IMR-90 (cell line): ENCODE measurements at regions not wholly inside any gene's neighbourhood (a gene's known extent, or its start where the extent isn't known, plus 50 kb on each side); places are given as distances from the start of the nearest gene placed in this dataset.

Experiments used
- ATAC-seq: fragments of 200-7000 bp; cut with Tn5 transposase; 2 replicates; pipeline ENCODE4 v1.9.1; 2020; ENCODE audit warnings: low read depth, mild to moderate bottlenecking, moderate library complexity
- BruUV-seq: library from RNA; stranded (reverse); fragments of 400-500 nt; replicated peaks from 2 replicates; lab custom pipeline; 2021; lab: Mats Ljungman, UMichigan
- CTCF ChIA-PET: fragments of 300-600 bp; formaldehyde crosslinking; extraction: SDS; loops from one replicate; lab custom pipeline; 2021; ENCODE audit warnings: antibody characterized with exemption; lab: Yijun Ruan, JAX
- POLR2A ChIA-PET: fragments of 300-600 bp; sonication (Branson Sonifier 250); formaldehyde crosslinking; loops from one replicate; lab custom pipeline; 2022; ENCODE audit warnings: antibody characterized with exemption; ENCODE audit not compliant: unreplicated experiment; lab: Charles Lee
- DNase-seq: peaks from one replicate; pipeline ENCODE4 v3.0.0; 2013
- H2AFZ ChIP-seq: replicated peaks from 2 replicates; pipeline ENCODE3; 2013; ENCODE audit warnings: low read length, mild to moderate bottlenecking; ENCODE audit not compliant: poor library complexity
- H2AK5ac ChIP-seq: 2 replicates; pipeline ENCODE4 v1.6.1; 2013; ENCODE audit warnings: low read depth, low read length, inconsistent platforms
- H2AK9ac ChIP-seq: replicated peaks from 2 replicates; pipeline ENCODE3; 2013; ENCODE audit warnings: mild to moderate bottlenecking, low read depth, low read length, moderate library complexity; ENCODE audit not compliant: poor library complexity
- H2BK120ac ChIP-seq: 2 replicates; pipeline ENCODE4 v1.6.1; 2013; ENCODE audit warnings: low read depth, low read length, inconsistent platforms
- H2BK15ac ChIP-seq: 3 replicates; pipeline ENCODE4 v1.6.1; 2013; ENCODE audit warnings: low read depth, low read length, inconsistent platforms
- H2BK20ac ChIP-seq: 2 replicates; pipeline ENCODE4 v1.6.1; 2013; ENCODE audit warnings: low read depth, mild to moderate bottlenecking, inconsistent platforms, low read length, moderate library complexity
- H2BK5ac ChIP-seq: 2 replicates; pipeline ENCODE4 v1.6.1; 2013; ENCODE audit warnings: mild to moderate bottlenecking, low read depth, low read length, inconsistent platforms; ENCODE audit not compliant: poor library complexity, severe bottlenecking
- H3K14ac ChIP-seq: replicated peaks from 2 replicates; pipeline ENCODE4 v1.6.1; 2013; ENCODE audit warnings: low read depth, low read length, inconsistent platforms
- H3K18ac ChIP-seq: 2 replicates; pipeline ENCODE4 v1.6.1; 2013; ENCODE audit warnings: low read depth, low read length, control low read depth
- H3K23ac ChIP-seq: 2 replicates; pipeline ENCODE4 v1.6.1; 2013; ENCODE audit warnings: low read depth, low read length, inconsistent platforms
- H3K27ac ChIP-seq: 2 replicates; pipeline ENCODE4 v1.5.1; 2013; ENCODE audit warnings: mild to moderate bottlenecking, control low read depth, low read length; ENCODE audit not compliant: insufficient read depth
- H3K27me3 ChIP-seq: 2 replicates; pipeline ENCODE4 v1.6.1; 2013; ENCODE audit warnings: low read length; ENCODE audit not compliant: control insufficient read depth, insufficient read depth
- H3K36me3 ChIP-seq: 2 replicates; pipeline ENCODE4 v1.6.1; 2013; ENCODE audit warnings: low read length, mixed read lengths; ENCODE audit not compliant: control insufficient read depth, insufficient read depth
- H3K4ac ChIP-seq: 2 replicates; pipeline ENCODE4 v1.6.1; 2013; ENCODE audit warnings: low read depth, low read length, inconsistent platforms
- H3K4me1 ChIP-seq: 2 replicates; pipeline ENCODE4 v1.6.1; 2013; ENCODE audit warnings: low read length, mixed read lengths; ENCODE audit not compliant: control insufficient read depth, insufficient read depth
- H3K4me2 ChIP-seq: 2 replicates; pipeline ENCODE4 v1.6.1; 2013; ENCODE audit warnings: low read depth, mild to moderate bottlenecking, control low read depth, low read length, moderate library complexity
- H3K4me3 ChIP-seq: 2 replicates; pipeline ENCODE4 v1.5.1; 2013; ENCODE audit warnings: low read depth, mild to moderate bottlenecking, control low read depth, low read length, moderate library complexity; ENCODE audit not compliant: insufficient read depth
- H3K56ac ChIP-seq: 2 replicates; pipeline ENCODE4 v1.6.1; 2013; ENCODE audit warnings: low read length, inconsistent platforms; ENCODE audit not compliant: insufficient read depth; ENCODE audit errors: extremely low read depth
- H3K79me1 ChIP-seq, 2 experiments: 2 replicates each; pipeline ENCODE4 v1.6.1; 2013; ENCODE audit warnings: low read length in 2 of 2, inconsistent platforms in 1 of 2, low read depth in 1 of 2
- H3K9ac ChIP-seq: 2 replicates; pipeline ENCODE4 v1.6.1; 2013; ENCODE audit warnings: low read depth, low read length, control low read depth
- H3K9me1 ChIP-seq: 2 replicates; pipeline ENCODE4 v1.6.1; 2013; ENCODE audit warnings: low read length, inconsistent platforms; ENCODE audit not compliant: insufficient read depth
- H3K9me3 ChIP-seq: 2 replicates; pipeline ENCODE4 v1.6.1; 2013; ENCODE audit warnings: low read length; ENCODE audit not compliant: control insufficient read depth, insufficient read depth
- H4K20me1 ChIP-seq: 2 replicates; pipeline ENCODE4 v1.6.1; 2013; ENCODE audit warnings: low read length, inconsistent platforms; ENCODE audit not compliant: insufficient read depth
- H4K5ac ChIP-seq: 2 replicates; pipeline ENCODE4 v1.6.1; 2013; ENCODE audit warnings: mild to moderate bottlenecking, low read depth, low read length, control low read depth
- H4K8ac ChIP-seq, 2 experiments: 2 replicates each; pipeline ENCODE4 v1.6.1; 2013; ENCODE audit warnings: low read depth in 2 of 2, low read length in 2 of 2, control low read depth in 1 of 2, inconsistent platforms in 1 of 2
- H4K91ac ChIP-seq: 2 replicates; pipeline ENCODE4 v1.6.1; 2013; ENCODE audit warnings: low read depth, low read length, inconsistent platforms; ENCODE audit not compliant: insufficient read depth
- BHLHE40 ChIP-seq: fragments of 150-350 bp; IDR thresholded peaks from 2 replicates; pipeline ENCODE4 v1.6.1; 2016; ENCODE audit warnings: mild to moderate bottlenecking, low read depth, low read length
- CEBPB ChIP-seq: IDR thresholded peaks from 2 replicates; pipeline ENCODE4 v1.6.1; 2012; ENCODE audit warnings: low read depth, low read length, improper control_type of control experiment
- CHD1 ChIP-seq: IDR thresholded peaks from 2 replicates; pipeline ENCODE4 v1.6.1; 2012; ENCODE audit warnings: low read depth, low read length, improper control_type of control experiment
- FOS ChIP-seq: fragments of 150-350 bp; IDR thresholded peaks from 2 replicates; pipeline ENCODE4 v1.6.1; 2016; ENCODE audit warnings: low read depth, low read length
- MAFK ChIP-seq: IDR thresholded peaks from 2 replicates; pipeline ENCODE4 v1.6.1; 2012; ENCODE audit warnings: low read depth, low read length, improper control_type of control experiment
- MAZ ChIP-seq: IDR thresholded peaks from 2 replicates; pipeline ENCODE4 v1.6.1; 2012; ENCODE audit warnings: low read depth, mild to moderate bottlenecking, low read length, improper control_type of control experiment, moderate library complexity, borderline replicate concordance
- MXI1 ChIP-seq: IDR thresholded peaks from 2 replicates; pipeline ENCODE4 v1.6.1; 2012; ENCODE audit warnings: low read depth, mild to moderate bottlenecking, low read length, moderate library complexity, borderline replicate concordance
- NFE2L2 ChIP-seq: fragments of 150-350 bp; IDR thresholded peaks from 2 replicates; pipeline ENCODE4 v1.6.1; 2016; ENCODE audit warnings: low read depth, mild to moderate bottlenecking, low read length
- POLR2A ChIP-seq: IDR thresholded peaks from 2 replicates; pipeline ENCODE4 v1.6.1; 2012; ENCODE audit warnings: mild to moderate bottlenecking, low read depth, low read length
- RAD21 ChIP-seq: IDR thresholded peaks from 2 replicates; pipeline ENCODE4 v1.6.1; 2012; ENCODE audit warnings: low read length, improper control_type of control experiment
- RCOR1 ChIP-seq: IDR thresholded peaks from 2 replicates; pipeline ENCODE4 v1.6.1; 2012; ENCODE audit warnings: mild to moderate bottlenecking, low read length, improper control_type of control experiment; ENCODE audit not compliant: insufficient replicate concordance
- RFX5 ChIP-seq: IDR thresholded peaks from 2 replicates; pipeline ENCODE4 v1.8.0; 2012; ENCODE audit warnings: low read depth, mild to moderate bottlenecking, low read length, moderate library complexity
- SMC3 ChIP-seq: fragments of 150-350 bp; IDR thresholded peaks from 2 replicates; pipeline ENCODE4 v1.6.1; 2016; ENCODE audit warnings: low read depth, mild to moderate bottlenecking, antibody characterized with exemption, low read length, moderate library complexity
- dilution Hi-C: fragments of 300-500 bp; cut with HindIII; formaldehyde crosslinking; loops from one replicate; pipeline ENCODE4 v1.14.3; 2018; ENCODE audit warnings: low sequenced_read_pairs; ENCODE audit not compliant: unreplicated experiment
- in situ Hi-C: fragments of 300-500 bp; cut with MboI; formaldehyde crosslinking; loops from 3 replicates; pipeline ENCODE4 v1.14.3; 2019; ENCODE audit warnings: low sequenced_read_pairs, inconsistent platforms, mixed read lengths
- intact Hi-C: fragments of 100-400 bp; cut with micrococcal nuclease; formaldehyde crosslinking; loops from 2 replicates; pipeline ENCODE4 v1.10.0; 2022
- TF ChIP-seq, protein P1 (sequence below): fragments of 150-350 bp; IDR thresholded peaks from 2 replicates; pipeline ENCODE4 v1.6.1; 2017; ENCODE audit warnings: mild to moderate bottlenecking, antibody characterized with exemption, low read length, low read depth
- TF ChIP-seq, protein P2 (sequence below): conservative IDR thresholded peaks from 2 replicates; pipeline ENCODE4 v1.5.1; 2012; ENCODE audit warnings: mild to moderate bottlenecking, low read depth, low read length, improper control_type of control experiment
- TF ChIP-seq, protein P3 (sequence below): fragments of 150-350 bp; IDR thresholded peaks from 2 replicates; pipeline ENCODE4 v1.6.1; 2016; ENCODE audit warnings: low read depth, mild to moderate bottlenecking, low read length, moderate library complexity, borderline replicate concordance

DNA sequence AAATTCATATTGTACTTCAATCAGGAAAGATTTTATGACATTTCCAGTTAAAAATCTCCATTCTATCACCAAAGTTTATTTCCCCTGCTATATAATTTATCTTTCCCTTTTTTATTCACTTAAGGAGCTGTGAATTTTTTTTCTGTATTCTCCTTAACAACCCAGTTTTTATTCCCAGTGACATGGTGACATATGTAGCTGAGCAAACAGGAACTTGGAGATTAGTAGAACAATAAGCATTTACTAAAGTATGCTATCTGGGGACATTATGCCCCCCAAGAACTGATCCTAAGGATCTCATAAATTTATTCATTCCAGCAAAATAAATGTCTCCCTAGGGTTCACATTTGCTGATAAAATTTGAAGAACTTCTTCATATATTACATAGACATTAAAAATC is 1044.0 kb upstream of the CDH6 start:
- Histone ChIP-seq H3K27me3 (no peaks in the 10 kb centered on the region), H2AK9ac (no peak overlapping the region), H2AFZ (no peak overlapping the region), H3K56ac (no peak overlapping the region), H4K5ac (no peak overlapping the region), H2BK120ac (no peak overlapping the region), H3K4me2 (no peak overlapping the region), H3K4me1 (no peaks in the 10 kb centered on the region), H4K8ac (no peak overlapping the region), H3K14ac (no peak overlapping the region), H3K36me3 (no peaks in the 10 kb centered on the region), H2BK20ac (no peak overlapping the region), H4K20me1 (no peaks in the 10 kb centered on the region), H2BK15ac (no peak overlapping the region), H2BK5ac (no peak overlapping the region), H3K9me1 (no peaks in the 10 kb centered on the region), H4K91ac (no peak overlapping the region), H3K18ac (no peak overlapping the region), H3K4me3 (no peak overlapping the region), H3K23ac (no peak overlapping the region), H3K79me1 (no peaks in the 10 kb centered on the region), H3K4ac (no peak overlapping the region), H3K27ac (no peak overlapping the region), H3K9ac (no peak overlapping the region), H2AK5ac (no peak overlapping the region), H3K9me3 (peaks cover 3% of the 10 kb centered on the region; the same call in 1 of the 2 replicates)
- in situ Hi-C loops (no loop called here), intact Hi-C loops (no loop called here), dilution Hi-C loops (no loop called here)
- no peak for DNase-seq
- POLR2A ChIA-PET, result no interaction called here
- CTCF ChIA-PET, result no interaction called here
- BruUV-seq, result no TSS peak
- no peak for ATAC-seq
- no peak for TF ChIP-seq MAFK
- no peak for TF ChIP-seq SMC3
- no peak for TF ChIP-seq RCOR1
- TF ChIP-seq BHLHE40, result no peak
- no peak for TF ChIP-seq CEBPB
- TF ChIP-seq, protein P1, sequence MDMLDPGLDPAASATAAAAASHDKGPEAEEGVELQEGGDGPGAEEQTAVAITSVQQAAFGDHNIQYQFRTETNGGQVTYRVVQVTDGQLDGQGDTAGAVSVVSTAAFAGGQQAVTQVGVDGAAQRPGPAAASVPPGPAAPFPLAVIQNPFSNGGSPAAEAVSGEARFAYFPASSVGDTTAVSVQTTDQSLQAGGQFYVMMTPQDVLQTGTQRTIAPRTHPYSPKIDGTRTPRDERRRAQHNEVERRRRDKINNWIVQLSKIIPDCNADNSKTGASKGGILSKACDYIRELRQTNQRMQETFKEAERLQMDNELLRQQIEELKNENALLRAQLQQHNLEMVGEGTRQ, result no peak
- TF ChIP-seq, protein P2, sequence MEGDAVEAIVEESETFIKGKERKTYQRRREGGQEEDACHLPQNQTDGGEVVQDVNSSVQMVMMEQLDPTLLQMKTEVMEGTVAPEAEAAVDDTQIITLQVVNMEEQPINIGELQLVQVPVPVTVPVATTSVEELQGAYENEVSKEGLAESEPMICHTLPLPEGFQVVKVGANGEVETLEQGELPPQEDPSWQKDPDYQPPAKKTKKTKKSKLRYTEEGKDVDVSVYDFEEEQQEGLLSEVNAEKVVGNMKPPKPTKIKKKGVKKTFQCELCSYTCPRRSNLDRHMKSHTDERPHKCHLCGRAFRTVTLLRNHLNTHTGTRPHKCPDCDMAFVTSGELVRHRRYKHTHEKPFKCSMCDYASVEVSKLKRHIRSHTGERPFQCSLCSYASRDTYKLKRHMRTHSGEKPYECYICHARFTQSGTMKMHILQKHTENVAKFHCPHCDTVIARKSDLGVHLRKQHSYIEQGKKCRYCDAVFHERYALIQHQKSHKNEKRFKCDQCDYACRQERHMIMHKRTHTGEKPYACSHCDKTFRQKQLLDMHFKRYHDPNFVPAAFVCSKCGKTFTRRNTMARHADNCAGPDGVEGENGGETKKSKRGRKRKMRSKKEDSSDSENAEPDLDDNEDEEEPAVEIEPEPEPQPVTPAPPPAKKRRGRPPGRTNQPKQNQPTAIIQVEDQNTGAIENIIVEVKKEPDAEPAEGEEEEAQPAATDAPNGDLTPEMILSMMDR, result no peak
- TF ChIP-seq NFE2L2, result no peak
- TF ChIP-seq POLR2A, result no peak
- TF ChIP-seq CHD1, result no peak
- TF ChIP-seq FOS, result no peak
- TF ChIP-seq, protein P3, sequence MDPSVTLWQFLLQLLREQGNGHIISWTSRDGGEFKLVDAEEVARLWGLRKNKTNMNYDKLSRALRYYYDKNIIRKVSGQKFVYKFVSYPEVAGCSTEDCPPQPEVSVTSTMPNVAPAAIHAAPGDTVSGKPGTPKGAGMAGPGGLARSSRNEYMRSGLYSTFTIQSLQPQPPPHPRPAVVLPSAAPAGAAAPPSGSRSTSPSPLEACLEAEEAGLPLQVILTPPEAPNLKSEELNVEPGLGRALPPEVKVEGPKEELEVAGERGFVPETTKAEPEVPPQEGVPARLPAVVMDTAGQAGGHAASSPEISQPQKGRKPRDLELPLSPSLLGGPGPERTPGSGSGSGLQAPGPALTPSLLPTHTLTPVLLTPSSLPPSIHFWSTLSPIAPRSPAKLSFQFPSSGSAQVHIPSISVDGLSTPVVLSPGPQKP, result no peak
- no peak for TF ChIP-seq MAZ
- TF ChIP-seq MXI1, result no peak
- no peak for TF ChIP-seq RAD21
- no peak for TF ChIP-seq RFX5
